ENCODE measurements at regions not wholly inside any gene's neighbourhood (a gene's known extent, or its start where the extent isn't known, plus 50 kb on each side); places are given as distances from the start of the nearest gene placed in this dataset.
"Not testable (repeated sequence)": the region's sequence is repeated elsewhere in the genome, so short reads cannot be mapped to it uniquely, and the experiment has no call there.

DNA sequence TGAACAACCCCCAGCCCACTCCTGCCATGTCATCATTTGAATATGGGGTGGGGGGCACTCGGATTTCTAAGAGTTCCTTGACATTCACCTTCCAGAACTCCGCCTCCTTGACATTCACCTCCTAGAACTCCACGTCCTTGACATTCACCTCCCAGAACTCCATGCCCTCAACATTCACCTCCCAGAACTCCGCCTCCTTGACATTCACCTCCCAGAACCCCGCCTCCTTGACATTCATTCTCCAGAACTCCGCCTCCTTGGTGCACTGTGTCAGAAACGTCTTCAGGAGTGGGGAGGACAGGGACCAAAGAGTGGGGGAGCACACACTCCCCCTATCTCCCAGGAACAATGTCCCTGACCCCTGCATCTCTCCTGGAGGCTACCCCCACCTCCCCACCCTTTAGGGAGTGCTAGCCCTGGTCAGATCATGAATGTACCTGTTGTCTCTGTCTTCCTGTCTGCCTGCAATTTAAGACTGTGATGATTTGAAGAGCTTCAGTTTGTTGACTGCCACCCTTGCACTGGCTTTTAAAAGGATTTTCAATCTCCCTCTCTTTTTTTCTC, 110.1 kb downstream of the NPTX2 start:
- DNase-seq (ENCODE audit: low read depth): no peak

DNA sequence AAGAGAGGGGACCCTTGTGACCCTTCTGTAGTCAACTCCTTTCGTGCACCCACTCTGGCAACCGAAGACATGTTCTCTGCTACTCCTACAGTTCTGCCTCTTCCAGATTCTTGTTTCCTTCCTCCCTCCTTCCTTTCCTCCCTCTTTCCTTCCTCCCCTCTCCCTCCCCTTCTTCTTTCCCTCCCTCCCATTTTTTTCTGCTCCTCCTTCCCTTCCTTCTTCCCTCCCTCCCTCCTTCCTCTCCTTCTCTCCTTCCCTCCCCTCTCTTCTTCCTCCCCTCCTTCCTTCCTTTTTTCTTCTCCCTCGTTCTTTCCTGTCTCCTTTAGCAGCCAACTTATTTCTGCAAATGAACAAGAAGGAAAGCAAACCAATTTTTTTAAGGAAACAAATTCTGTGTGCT, 111.5 kb downstream of the NPTX2 start:
- no peak for DNase-seq (ENCODE audit: low read depth)

DNA sequence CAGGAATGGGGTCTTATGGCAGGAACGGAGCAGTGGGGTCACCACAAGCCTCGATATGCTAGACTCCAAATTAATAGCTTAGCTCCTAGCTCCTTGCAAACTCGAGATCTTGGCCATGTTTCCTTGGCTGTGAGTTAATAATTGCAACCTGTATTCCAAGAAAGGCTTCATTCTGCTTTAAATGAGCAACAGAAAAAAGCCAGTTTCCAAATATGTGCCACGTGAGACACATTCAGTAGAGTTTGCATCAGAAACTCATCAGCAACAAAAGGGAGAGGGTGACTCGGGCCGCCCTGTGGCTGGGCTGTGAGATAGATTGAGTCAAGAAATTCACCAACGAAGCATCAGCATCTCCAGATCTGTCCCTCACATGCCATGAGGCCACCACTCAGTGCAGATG, 112.0 kb downstream of the NPTX2 start:
- no peak for DNase-seq (ENCODE audit: low read depth)

DNA sequence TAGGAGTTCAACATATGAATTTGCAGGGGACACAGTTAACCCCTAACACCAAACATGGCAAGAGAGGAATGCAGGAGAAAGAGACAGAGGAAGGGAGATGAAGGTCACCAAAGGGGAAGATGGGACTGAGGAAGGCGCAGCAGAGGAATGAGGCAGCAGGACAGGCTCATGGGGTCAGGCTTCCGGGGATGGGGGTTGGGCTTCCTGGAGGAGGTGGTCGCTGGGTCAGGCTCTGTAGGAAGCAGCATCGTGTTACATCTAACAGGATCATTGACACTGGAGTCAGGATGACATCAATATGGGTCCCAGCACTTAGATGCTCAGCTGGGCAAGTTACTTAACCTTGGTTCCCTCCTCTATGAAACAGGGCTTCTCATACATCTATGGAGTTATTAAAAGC, 113.2 kb downstream of the NPTX2 start:
- no peak for DNase-seq (ENCODE audit: low read depth)

DNA sequence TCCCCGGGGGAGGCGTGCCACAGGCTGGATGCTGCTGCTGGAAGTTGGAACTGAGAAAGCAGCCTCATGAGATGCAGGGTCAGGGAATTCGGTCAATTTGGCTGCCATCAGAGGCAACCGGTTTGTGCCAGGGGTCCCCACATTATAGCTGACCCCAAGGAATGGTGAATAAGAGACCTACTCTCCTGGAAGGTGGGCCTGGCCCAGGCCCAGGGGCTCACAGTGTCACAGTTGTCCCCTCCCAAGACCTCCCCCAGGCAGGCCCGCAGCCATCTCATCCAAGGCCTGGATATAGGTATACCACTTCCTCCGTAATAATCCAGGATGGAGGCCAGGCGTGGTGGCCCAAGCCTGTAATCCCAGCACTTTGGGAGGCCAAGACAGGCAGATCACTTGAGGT, 114.6 kb downstream of the NPTX2 start:
- no peak for DNase-seq (ENCODE audit: low read depth)

DNA sequence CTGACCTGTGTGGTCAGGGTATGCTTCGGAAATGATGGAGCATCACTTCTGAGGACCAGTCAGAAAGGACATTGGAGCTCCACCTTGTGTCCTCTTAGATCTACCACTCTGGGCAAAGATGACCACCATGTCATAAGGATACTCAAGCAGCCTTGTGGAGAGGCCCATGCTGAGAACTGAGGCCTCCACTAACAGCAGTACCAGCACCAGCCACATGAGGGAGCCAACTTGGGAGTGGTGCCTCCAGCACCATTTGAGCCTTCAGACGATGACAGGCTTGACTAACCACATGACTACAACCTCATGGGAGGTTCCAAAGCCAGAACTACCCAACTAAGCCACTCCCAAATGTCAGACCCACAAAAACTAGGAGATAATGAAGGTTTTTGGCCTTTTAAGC, 116.0 kb downstream of the NPTX2 start:
- DNase-seq (ENCODE audit: low read depth): peak; percentile 47

DNA sequence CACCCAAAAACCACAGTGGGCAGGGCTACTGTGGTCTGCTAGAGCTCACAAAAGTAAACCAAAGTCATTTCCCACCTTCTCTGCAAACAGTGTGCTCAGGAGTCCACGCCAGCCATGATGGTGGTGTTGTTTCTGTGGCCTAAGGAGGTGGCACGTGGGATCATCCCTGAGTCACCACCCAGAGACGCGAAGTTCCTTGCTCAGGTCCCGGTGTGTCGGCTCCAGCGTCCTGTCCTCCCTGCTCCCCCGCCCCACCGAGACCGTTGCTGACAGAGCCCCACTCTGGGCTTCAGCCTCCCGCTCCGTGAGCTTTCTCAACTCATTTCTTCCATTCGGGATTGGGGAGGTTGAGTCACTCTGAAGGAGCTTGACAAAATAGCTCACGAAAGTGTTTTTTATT, 118.7 kb downstream of the NPTX2 start:
- DNase-seq (ENCODE audit: low read depth): no peak

DNA sequence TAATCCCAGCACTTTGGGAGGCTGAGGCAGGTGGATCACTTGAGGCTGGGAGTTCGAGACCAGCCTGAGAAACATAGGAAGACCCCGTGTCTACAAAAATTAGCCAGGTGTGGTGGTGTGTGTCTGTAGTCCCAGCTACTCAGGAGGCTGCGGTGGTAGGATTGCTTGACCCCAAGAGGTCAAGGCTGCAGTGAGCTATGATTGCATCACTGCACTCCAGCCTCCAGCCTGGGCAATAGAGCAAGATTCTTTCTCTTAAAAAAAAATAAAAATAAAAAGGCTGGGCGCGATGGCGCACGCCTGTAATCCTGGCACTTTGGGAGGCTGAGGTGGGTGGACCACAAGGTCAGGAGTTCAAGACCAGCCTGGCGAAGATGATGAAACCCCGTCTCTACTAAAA, 119.4 kb downstream of the NPTX2 start:
- DNase-seq (ENCODE audit: low read depth): not testable (repeated sequence)

DNA sequence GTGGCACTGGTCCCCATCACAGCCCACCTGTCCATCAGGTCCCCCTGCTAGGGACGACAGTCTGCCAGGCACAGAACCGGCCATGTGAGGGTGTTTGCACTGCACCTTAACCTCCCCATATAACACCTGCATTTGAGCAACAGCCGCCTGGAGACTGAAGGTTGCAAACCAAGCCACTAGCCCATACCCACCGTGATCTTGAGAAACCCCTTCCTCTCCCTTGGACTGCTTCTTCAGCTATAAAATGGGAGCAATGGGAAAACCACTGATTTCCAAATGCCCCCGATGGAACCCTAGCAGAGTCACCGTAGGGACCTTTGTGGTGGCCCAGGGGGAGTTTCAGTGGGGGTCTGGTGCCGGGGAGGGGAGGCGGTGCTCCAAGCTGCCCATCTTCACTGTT, 120.1 kb downstream of the NPTX2 start:
- DNase-seq (ENCODE audit: low read depth): no peak

DNA sequence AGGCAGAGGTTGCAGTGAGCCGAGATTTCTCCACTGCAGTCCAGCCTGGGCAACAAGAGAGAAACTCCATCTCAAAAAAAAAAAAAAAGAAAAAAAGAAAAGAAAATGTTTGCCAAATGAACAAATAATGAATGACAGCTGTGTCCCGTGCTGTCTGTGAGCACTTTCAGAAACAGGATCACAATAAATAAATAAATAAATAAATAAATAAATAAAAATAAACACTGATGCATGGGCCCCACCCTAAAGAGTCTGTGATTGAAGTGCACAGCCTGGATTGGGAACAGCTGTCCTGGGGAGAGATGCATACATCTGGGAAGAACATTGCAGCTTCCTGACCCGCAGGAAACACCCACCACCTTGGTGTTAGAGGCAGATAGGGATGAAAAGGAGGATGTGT, 123.6 kb downstream of the NPTX2 start:
- DNase-seq (ENCODE audit: low read depth): no peak

DNA sequence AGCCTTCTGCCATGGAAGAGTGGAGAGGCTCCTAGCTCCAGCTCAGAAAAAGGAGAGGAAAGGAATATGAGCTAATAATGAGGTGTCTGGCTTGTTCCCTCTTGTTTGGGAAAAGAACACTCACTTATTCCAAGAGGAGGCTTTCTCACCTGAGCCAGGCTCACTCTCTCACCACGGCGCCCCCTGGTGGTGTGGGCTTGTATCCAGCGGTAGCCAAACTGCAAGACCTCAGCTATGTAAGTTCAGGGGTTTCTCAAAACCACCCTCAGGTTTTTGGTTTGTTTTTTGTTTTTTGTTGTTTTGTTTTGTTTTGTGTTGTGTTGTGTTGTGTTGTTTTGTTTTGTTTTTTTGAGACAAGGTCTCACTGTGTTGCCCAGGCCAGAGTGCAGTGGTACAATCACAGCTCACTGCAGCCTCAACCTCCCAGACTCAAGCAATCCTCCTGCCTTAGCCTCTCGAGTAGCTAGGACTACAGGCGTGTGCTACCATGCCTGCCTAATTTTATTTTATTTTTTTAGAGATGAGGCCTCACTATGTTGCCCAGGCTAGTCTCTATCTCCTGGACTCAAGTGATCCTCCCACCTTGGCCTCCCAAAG, 124.0 kb downstream of the TMEM130 start:
- peak; percentile 49 for DNase-seq (ENCODE audit: low read depth)

DNA sequence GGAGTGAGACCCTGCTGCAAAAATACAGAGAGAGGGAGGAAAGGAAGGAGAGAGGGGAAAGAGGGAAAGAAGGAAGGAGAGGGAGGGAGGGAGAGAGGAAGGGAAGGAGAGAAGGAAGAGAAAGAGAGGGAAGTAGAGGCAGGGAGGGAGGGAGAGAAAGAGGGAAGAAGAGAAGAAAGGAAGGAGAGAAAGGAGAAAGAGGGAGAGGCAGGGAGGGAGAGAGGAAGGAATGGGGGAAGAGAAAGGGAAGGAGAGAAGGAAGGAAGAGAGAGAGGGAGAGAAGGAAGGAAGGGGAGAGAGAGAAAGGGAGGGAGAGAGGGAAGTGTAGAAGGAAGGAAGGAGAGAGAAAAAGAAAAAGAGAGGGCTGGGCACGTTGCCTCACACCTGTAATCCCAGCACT, 121.7 kb downstream of the TMEM130 start:
- DNase-seq (ENCODE audit: low read depth): no peak

DNA sequence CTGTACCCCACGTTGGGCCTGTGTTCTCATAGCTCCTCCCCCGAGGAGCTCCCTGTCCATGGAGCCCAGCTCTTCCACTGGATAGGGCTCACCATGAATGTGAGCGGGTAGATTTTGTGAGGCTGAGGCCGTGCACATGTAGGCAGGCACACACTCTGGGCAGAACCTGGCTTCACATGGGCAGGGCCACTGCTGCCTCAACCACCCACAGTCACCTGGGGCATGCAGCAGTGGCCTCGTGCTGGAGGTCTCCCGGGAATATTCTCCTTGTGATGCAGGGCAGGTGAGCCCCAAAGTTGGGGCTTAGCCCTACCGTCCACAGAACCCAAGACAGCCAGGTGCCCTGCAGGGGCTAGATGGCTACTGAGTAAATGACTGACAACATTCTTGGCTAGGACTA, 116.6 kb downstream of the TMEM130 start:
- DNase-seq (ENCODE audit: low read depth): no peak

DNA sequence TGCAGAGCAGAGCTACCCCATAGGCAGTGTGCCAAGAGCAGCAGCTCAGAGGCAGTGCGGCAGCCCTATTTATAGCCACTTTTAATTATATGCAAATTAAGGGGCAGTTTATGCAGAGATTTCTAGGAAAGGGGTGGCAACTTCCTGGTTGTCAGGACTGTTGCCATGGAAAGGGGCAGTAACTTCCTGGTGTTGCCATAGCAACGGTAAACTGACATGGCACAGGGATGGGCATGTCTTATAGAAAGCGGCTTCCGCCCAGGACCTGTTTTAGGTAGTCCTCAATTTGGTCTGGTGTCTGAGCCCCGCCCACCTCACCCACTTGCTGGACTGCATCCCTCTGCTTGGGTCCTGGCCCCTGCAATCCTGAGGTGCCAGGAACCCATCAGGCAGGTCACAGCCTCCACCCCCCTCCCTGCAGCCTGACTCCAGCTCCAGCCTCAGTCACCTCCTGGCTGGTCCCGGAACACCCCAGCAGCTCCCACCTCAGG, 115.8 kb downstream of the TMEM130 start:
- peak; percentile 37 for DNase-seq (ENCODE audit: low read depth)

DNA sequence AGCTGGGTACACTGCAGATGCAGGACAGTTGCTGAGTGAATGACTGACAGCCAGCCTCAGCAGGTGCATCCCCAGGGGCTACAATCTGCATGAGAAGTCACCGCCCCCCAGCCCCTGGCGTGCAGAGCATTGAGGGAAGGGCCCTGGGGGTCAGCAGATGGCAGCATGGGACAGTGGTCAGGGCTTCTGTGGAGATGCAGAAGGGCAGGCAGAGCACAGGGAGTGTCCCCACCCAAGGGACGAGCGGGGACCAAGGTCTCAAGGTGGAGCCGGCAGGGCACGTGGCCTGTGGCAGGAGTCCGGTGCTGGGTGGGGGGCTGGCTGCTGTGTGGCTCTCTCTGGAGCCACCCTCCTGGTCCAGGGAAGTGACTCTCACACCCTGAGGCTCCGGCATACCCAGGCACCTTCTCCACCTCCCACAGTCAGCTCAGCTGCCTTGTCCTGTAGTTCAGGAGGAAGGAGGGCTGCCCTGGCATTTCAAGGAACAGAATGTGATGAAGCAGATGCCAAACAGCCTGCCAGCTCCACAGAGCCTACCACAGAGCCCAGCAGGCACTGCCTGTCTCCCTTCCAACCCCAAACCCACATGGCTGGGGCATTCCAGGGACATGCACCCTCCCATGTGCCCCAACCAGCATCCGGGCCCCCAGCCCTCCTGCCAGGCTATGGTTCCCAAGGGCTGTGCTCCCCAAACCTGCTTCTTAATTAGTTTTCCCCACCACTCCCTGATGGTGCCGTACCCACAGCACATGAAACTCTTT, 114.5 kb downstream of the TMEM130 start:
- DNase-seq (ENCODE audit: low read depth): no peak

DNA sequence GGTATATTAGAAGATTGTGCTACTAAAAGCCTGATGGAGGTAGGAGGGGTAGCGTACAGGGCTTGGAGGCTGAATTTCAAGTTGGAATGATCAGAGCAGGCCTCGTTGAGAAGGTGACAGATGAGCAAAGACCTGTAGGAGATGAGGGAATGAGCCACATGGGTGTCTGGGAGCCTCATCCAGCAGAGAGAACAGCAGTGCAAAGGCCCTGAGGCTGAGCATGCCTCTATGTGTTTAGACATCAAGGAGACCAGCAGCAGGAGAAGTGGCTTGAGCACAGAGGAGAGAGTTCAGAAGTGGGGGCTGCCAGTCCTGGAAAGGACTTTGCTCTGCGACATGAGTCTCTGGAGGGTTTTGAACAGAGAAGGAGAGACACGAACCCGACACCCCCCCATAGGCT, 111.7 kb downstream of the TMEM130 start:
- DNase-seq (ENCODE audit: low read depth): no peak

DNA sequence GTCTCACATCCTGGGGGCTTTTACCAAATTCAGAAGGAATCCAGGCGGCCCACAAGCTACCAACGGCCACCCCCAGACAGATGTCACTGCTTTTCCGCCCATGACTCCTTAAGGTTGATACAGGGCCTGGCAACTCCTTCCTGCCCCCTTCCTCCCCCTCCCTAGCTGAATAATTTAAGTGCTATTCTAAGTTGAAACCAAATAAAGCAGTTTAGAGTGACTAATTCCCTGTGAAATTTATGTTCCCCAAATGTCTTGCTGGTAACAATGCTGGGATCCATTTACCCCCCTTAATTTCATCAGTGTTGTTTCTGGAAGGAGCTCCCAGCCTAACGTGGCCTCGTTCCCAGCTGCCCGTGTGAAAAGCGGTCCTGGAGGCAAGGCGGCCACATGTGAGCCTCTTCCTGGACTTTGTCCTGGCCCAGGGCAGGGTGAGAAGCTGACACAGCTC, 109.6 kb downstream of the TMEM130 start:
- DNase-seq (ENCODE audit: low read depth): peak; percentile 24

DNA sequence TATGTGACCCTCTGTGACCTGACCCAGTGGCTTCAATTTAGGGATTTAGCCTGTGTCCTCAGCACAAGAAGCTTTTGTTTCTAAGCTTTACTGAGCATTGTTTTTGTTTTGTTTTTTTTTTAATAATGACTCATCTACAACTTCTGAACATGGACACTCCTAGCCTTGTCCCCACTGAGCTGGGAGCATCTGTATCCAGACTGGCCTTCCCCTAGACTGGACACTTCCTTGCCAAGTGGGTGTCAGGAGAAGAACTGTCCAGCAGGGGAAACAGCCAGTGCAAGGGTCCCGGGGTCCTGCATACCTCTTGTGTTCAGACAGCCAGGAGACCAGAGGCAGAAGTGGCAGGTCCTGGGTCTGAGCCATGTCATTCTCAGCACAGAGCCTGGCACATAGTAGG, 108.6 kb downstream of the TMEM130 start:
- DNase-seq (ENCODE audit: low read depth): no peak

DNA sequence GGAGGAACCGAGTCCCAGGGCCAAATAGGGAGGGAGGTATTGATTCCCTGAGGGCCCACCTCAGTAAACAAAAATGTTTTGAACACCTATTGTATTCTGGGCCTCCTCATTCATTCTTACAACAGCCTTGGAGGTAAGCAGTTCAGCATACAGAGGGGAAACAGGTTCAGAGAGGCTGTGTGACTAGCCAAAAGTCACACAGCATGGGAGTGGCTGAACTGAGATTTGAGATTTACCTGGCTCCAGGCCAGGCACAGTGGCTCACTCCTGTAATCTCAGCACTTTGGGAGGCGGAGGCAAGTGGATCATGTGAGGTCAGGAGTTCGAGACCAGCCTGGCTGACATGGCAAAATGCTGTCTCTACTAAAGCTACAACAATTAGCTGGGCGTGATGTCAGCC, 107.2 kb downstream of the TMEM130 start:
- no peak for DNase-seq (ENCODE audit: low read depth)

DNA sequence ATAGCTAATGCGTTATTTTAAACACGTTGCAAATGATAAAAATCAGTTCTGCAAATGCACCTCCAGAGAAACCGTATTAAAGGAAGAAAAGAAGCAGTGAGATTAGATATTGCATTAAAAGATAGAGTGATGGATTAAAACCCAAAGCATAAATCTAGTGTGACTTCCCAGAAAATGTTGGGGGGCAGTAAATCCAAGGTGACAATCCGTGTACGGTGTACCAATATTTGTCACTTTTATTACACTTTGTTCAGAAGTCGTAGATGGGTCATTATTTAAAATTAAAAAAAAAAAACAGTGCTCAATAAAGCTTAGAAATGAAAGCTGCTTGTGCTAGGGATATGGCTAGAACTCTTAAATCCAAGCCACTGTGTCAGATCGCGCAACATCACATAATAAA, 106.4 kb downstream of the TMEM130 start:
- no peak for DNase-seq (ENCODE audit: low read depth)

DNA sequence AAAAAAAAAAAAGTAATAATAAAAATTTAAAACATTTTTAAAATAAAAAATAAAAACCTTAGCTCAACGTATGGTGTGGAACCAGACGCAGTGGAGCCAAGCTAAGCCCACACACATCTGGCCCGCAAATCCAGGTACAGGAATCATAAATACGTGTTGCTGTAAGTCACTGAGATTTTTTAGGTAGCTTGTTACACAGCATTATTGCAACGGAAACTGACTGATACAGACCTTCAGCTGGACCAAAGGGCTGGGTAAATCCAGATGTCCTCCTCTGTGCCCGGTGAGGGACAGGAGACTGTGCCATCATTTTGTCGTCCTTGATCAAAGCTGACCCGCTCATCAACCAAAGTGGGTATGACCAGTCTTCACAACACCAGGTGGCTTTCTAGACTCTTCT, 104.9 kb downstream of the TMEM130 start:
- DNase-seq (ENCODE audit: low read depth): no peak

DNA sequence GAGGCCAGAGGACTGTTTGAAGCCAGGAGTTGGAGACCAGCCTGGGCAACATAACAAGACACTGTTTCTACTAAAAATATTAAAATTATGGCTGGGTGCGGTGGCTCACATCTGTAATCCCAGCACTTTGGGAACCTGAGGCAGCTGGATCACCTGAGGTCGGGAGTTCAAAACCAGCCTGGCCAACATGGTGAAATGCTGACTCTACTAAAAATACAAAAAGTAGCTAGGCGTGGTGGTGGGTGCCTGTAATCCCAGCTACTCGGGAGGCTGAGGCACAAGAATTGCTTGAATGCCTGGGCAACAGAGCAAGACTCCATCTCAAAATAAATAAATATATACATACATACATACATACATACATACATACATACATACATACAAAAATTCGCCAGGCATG, 99.7 kb downstream of the TMEM130 start:
- DNase-seq (ENCODE audit: low read depth): not testable (repeated sequence)

DNA sequence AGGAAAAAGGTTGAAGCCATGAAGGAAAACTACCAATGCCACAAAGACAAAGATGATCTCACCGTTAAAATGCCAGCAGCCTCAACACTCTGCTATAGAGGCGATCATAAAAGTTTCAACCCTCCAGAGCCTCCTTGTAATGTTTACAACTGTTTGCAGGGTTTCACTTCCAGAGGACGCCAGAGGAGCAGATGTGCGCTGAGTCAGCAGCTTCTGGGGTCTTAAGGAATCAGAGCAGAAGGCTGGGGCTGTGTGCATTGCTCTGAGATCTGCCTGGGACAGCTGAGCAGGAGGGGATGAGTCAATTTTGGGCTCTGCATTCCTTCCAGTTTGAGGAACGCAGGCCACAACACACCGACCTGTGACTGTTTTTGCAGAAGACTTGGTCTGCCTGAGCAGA, 98.3 kb downstream of the TMEM130 start:
- DNase-seq (ENCODE audit: low read depth): peak; percentile 61
